H9 (cell line): ENCODE measurements at regions not wholly inside any gene's neighbourhood (a gene's known extent, or its start where the extent isn't known, plus 50 kb on each side); places are given as distances from the start of the nearest gene placed in this dataset.

Experiments used
- DNase-seq: peaks from one replicate; pipeline ENCODE4 v3.0.0-alpha.2; 2017
- H2AFZ ChIP-seq: one replicate; pipeline ENCODE4 v1.6.1; 2013; ENCODE audit warnings: mild to moderate bottlenecking, low read length, control low read depth, moderate library complexity
- H2AK5ac ChIP-seq: 2 replicates; pipeline ENCODE4 v1.6.1; 2013; ENCODE audit warnings: low read length, control low read depth, mixed read lengths; ENCODE audit not compliant: insufficient read length
- H2BK120ac ChIP-seq: one replicate; pipeline ENCODE4 v1.6.1; 2013; ENCODE audit warnings: low read depth, mild to moderate bottlenecking, low read length, control low read depth, inconsistent platforms; ENCODE audit not compliant: poor library complexity, severe bottlenecking
- H2BK12ac ChIP-seq: 2 replicates; pipeline ENCODE4 v1.6.1; 2013; ENCODE audit warnings: low read length, control low read depth, mixed read lengths, low read depth; ENCODE audit not compliant: insufficient read length
- H2BK15ac ChIP-seq: 2 replicates; pipeline ENCODE4 v1.6.1; 2013; ENCODE audit warnings: low read depth, low read length, control low read depth
- H2BK20ac ChIP-seq: one replicate; pipeline ENCODE4 v1.6.1; 2013; ENCODE audit warnings: low read depth, mild to moderate bottlenecking, low read length, control low read depth, inconsistent platforms; ENCODE audit not compliant: poor library complexity, severe bottlenecking
- H2BK5ac ChIP-seq: 2 replicates; pipeline ENCODE4 v1.6.1; 2013; ENCODE audit warnings: low read length, control low read depth, mixed read lengths; ENCODE audit not compliant: insufficient read length
- H3K14ac ChIP-seq: 2 replicates; pipeline ENCODE4 v1.6.1; 2013; ENCODE audit warnings: low read length, control low read depth; ENCODE audit not compliant: insufficient read depth
- H3K18ac ChIP-seq: 2 replicates; pipeline ENCODE4 v1.6.1; 2013; ENCODE audit warnings: low read depth, mild to moderate bottlenecking, mixed read lengths, low read length, control low read depth; ENCODE audit not compliant: insufficient read length
- H3K23ac ChIP-seq: 2 replicates; pipeline ENCODE4 v1.6.1; 2013; ENCODE audit warnings: low read length, control low read depth, mixed read lengths, low read depth; ENCODE audit not compliant: insufficient read length
- H3K23me2 ChIP-seq: 2 replicates; pipeline ENCODE4 v1.6.1; 2013; ENCODE audit warnings: low read depth, mild to moderate bottlenecking, mixed read lengths, low read length, control low read depth; ENCODE audit not compliant: insufficient read length, poor library complexity, severe bottlenecking
- H3K27ac ChIP-seq: 2 replicates; pipeline ENCODE4 v1.5.1; 2013; ENCODE audit warnings: low read length, control low read depth, mixed read lengths, low read depth; ENCODE audit not compliant: insufficient read length
- H3K27me3 ChIP-seq: 2 replicates; pipeline ENCODE4 v1.6.1; 2013; ENCODE audit warnings: low read length, control low read depth, inconsistent platforms; ENCODE audit not compliant: insufficient read depth
- H3K4ac ChIP-seq: 2 replicates; pipeline ENCODE4 v1.6.1; 2013; ENCODE audit warnings: low read depth, mild to moderate bottlenecking, control low read depth, inconsistent platforms, low read length, moderate library complexity
- H3K4me1 ChIP-seq: 2 replicates; pipeline ENCODE4 v1.6.1; 2013; ENCODE audit warnings: low read length, control low read depth, inconsistent platforms; ENCODE audit not compliant: insufficient read depth
- H3K4me2 ChIP-seq: 2 replicates; pipeline ENCODE4 v1.6.1; 2013; ENCODE audit warnings: low read length, control low read depth, mixed read lengths; ENCODE audit not compliant: insufficient read length, insufficient read depth
- H3K56ac ChIP-seq: 2 replicates; pipeline ENCODE4 v1.6.1; 2013; ENCODE audit warnings: low read depth, mild to moderate bottlenecking, mixed read lengths, low read length, control low read depth; ENCODE audit not compliant: insufficient read length
- H3K79me1 ChIP-seq: 2 replicates; pipeline ENCODE4 v1.6.1; 2013; ENCODE audit warnings: low read depth, mild to moderate bottlenecking, moderate library complexity, low read length, control low read depth, inconsistent platforms; ENCODE audit not compliant: insufficient read depth, poor library complexity, severe bottlenecking
- H3K79me2 ChIP-seq: 2 replicates; pipeline ENCODE4 v1.6.1; 2013; ENCODE audit warnings: low read length, control low read depth, inconsistent platforms; ENCODE audit not compliant: insufficient read depth
- H3K9ac ChIP-seq: 2 replicates; pipeline ENCODE4 v1.6.1; 2013; ENCODE audit warnings: low read length, control low read depth, mixed read lengths; ENCODE audit not compliant: insufficient read length; ENCODE audit errors: extremely low read depth
- H3K9me3 ChIP-seq: one replicate; pipeline ENCODE4 v1.6.1; 2013; ENCODE audit warnings: low read depth, low read length, inconsistent platforms; ENCODE audit not compliant: control insufficient read depth
- H3T11ph ChIP-seq: one replicate; pipeline ENCODE4 v1.6.1; 2013; ENCODE audit warnings: mild to moderate bottlenecking, low read length, control low read depth, inconsistent platforms
- H4K20me1 ChIP-seq: one replicate; pipeline ENCODE4 v1.6.1; 2013; ENCODE audit not compliant: control insufficient read depth, insufficient read length, insufficient read depth
- H4K5ac ChIP-seq: 2 replicates; pipeline ENCODE4 v1.6.1; 2013; ENCODE audit warnings: low read depth, mild to moderate bottlenecking, mixed read lengths, low read length, control low read depth; ENCODE audit not compliant: insufficient read length
- H4K8ac ChIP-seq: replicated peaks from 2 replicates; pipeline ENCODE4 v1.6.1; 2013; ENCODE audit warnings: low read length, control low read depth, mixed read lengths, low read depth; ENCODE audit not compliant: insufficient read length
- H4K91ac ChIP-seq: 2 replicates; pipeline ENCODE4 v1.6.1; 2013; ENCODE audit warnings: low read depth, mild to moderate bottlenecking, moderate library complexity, mixed read lengths, low read length, control low read depth; ENCODE audit not compliant: insufficient read length
- H3K27ac Mint-ChIP-seq, 3 experiments: 2 replicates in 2 of 3; 3 replicates in 1 of 3; pipeline ENCODE4 v1.8.0; 2020 to 2021; ENCODE audit warnings: mixed read lengths in 3 of 3, mild to moderate bottlenecking in 1 of 3, moderate library complexity in 1 of 3
- H3K27me3 Mint-ChIP-seq: 2 replicates; pipeline ENCODE4 v1.8.0; 2021; ENCODE audit warnings: low read depth, mild to moderate bottlenecking, moderate library complexity, mixed read lengths
- H3K36me3 Mint-ChIP-seq, 3 experiments: 2 replicates in 2 of 3; 3 replicates in 1 of 3; pipeline ENCODE4 v1.8.0; 2020 to 2021; ENCODE audit warnings: low read depth in 3 of 3, mixed read lengths in 3 of 3; ENCODE audit not compliant: insufficient read depth in 1 of 3
- H3K4me1 Mint-ChIP-seq, 2 experiments: 2 replicates each; pipeline ENCODE4 v1.8.0; 2020; ENCODE audit warnings: mixed read lengths in 2 of 2
- H3K4me3 Mint-ChIP-seq, 2 experiments: 2 replicates in 1 of 2; 3 replicates in 1 of 2; pipeline ENCODE4 v1.8.0; 2020 to 2021; ENCODE audit warnings: mild to moderate bottlenecking in 2 of 2, mixed read lengths in 2 of 2, moderate library complexity in 1 of 2
- H3K9me3 Mint-ChIP-seq, 2 experiments: 2 replicates in 1 of 2; 3 replicates in 1 of 2; pipeline ENCODE4 v1.8.0; 2020; ENCODE audit warnings: mild to moderate bottlenecking in 2 of 2, mixed read lengths in 2 of 2, moderate library complexity in 1 of 2
- CTCF ChIP-seq: fragments of 200-600 bp; sonication (generic); conservative IDR thresholded peaks from 3 replicates; pipeline ENCODE4 v1.8.0; 2021; ENCODE audit warnings: antibody characterized with exemption, mild to moderate bottlenecking
- WGBS: extraction: QIAGEN DNeasy Blood & Tissue Kit; methylation state at CpG from one replicate; pipeline ENCODE4 v1.1.7; 2013; ENCODE audit warnings: missing lambda C conversion rate, low lambda C conversion rate, mixed read lengths; ENCODE audit not compliant: insufficient read length; ENCODE audit errors: extremely low coverage; 5-methylcytosine and 5-hydroxymethylcytosine counted together

GRCh38 chr5:165913059-165913458, 2378.4 kb upstream of the WWC1 start:
- H3K9ac ChIP-seq: no peak overlapping the region

More at GRCh38 chr5:165913059-165913458, 2378.4 kb upstream of the WWC1 start:
- H3K4me3 Mint-ChIP-seq: no peak overlapping the region
- no peak for TF ChIP-seq CTCF
- Histone ChIP-seq H2AK5ac (no peak overlapping the region), H3K23ac (no peak overlapping the region), H3K9me3 (no peaks in the 10 kb centered on the region), H3K27ac (no peak overlapping the region), H3K18ac (no peak overlapping the region), H2BK20ac (no peak overlapping the region), H3K79me1 (no peaks in the 10 kb centered on the region), H3K4me1 (no peaks in the 10 kb centered on the region), H3K23me2 (no peaks in the 10 kb centered on the region), H3K56ac (no peak overlapping the region), H3K27me3 (no peaks in the 10 kb centered on the region), H3K4ac (no peak overlapping the region), H2BK12ac (no peak overlapping the region), H3T11ph (no peak overlapping the region), H4K5ac (no peak overlapping the region), H3K4me2 (no peak overlapping the region), H3K14ac (no peak overlapping the region), H4K8ac (no peak overlapping the region), H4K91ac (no peak overlapping the region), H4K20me1 (no peaks in the 10 kb centered on the region), H2AFZ (no peak overlapping the region), H2BK5ac (no peak overlapping the region), H3K79me2 (no peaks in the 10 kb centered on the region), H2BK120ac (no peak overlapping the region), H2BK15ac (no peak overlapping the region)
- DNase-seq: no peak
- H3K4me1 Mint-ChIP-seq: no peaks in the 10 kb centered on the region
- no CpG with 5 or more reads among the region's 2 CpGs for WGBS
- H3K9me3 Mint-ChIP-seq: peaks cover 4 to 17% of the 10 kb centered on the region in 2 experiments; a peak in 4 of 5 replicates
- no peak overlapping the region for H3K27ac Mint-ChIP-seq
- H3K36me3 Mint-ChIP-seq: peaks cover 4 to 13% (median 8%) of the 10 kb centered on the region in 3 experiments; a peak in 5 of 7 replicates
- H3K27me3 Mint-ChIP-seq: no peaks in the 10 kb centered on the region
